Stomach (tissue), 4 donors: ENCODE measurements at regions not wholly inside any gene's neighbourhood (a gene's known extent, or its start where the extent isn't known, plus 50 kb on each side); places are given as distances from the start of the nearest gene placed in this dataset.

Experiments used
- POLR2A ChIP-seq, 4 donors: fragments of 450-650 bp; IDR thresholded peaks; one replicate each; pipeline ENCODE4 v1.6.1; 2016; ENCODE audit warnings: antibody characterized with exemption in 4 of 4, control low read depth in 2 of 4, mild to moderate bottlenecking in 1 of 4, moderate library complexity in 1 of 4
- POLR2AphosphoS5 ChIP-seq, 3 donors: sonication (generic); formaldehyde crosslinking; IDR thresholded peaks; one replicate each; pipeline ENCODE4 v1.6.1; 2016; ENCODE audit warnings: antibody characterized with exemption in 3 of 3

GRCh38 chr20:48131581-48131980, 346.3 kb upstream of the SULF2 start:
- no peak for TF ChIP-seq POLR2A (IDR thresholded peaks at IDR 0.05)
- TF ChIP-seq POLR2AphosphoS5 (IDR thresholded peaks at IDR 0.05): no peak
